GM12891 (cell line): ENCODE measurements at regions not wholly inside any gene's neighbourhood (a gene's known extent, or its start where the extent isn't known, plus 50 kb on each side); places are given as distances from the start of the nearest gene placed in this dataset.
A peak's percentile ranks its signal among the peaks of the same experiment; 100 is the strongest.

Experiments used
- DNase-seq: peaks from one replicate; pipeline ENCODE4 v3.0.0; 2011; ENCODE audit warnings: low spot score; ENCODE audit not compliant: insufficient read length
- FAIRE-seq: peaks from 2 replicates; lab custom pipeline; 2011; peaks lifted over from hg19 to GRCh38; lab: Jason Lieb, UNC
- PAX5 ChIP-seq: IDR thresholded peaks from 2 replicates; pipeline ENCODE4 v1.6.1; 2011; ENCODE audit warnings: low read length, moderate library complexity, mild to moderate bottlenecking; ENCODE audit not compliant: insufficient read depth, severe bottlenecking
- POLR2A ChIP-seq: IDR thresholded peaks from 2 replicates; pipeline ENCODE4 v1.6.1; 2011; ENCODE audit warnings: low read depth, low read length, control low read depth
- POLR2AphosphoS5 ChIP-seq: IDR thresholded peaks from 2 replicates; pipeline ENCODE4 v1.6.1; 2011; ENCODE audit warnings: low read depth, low read length, control low read depth
- POU2F2 ChIP-seq: IDR thresholded peaks from 2 replicates; pipeline ENCODE4 v1.6.1; 2011; ENCODE audit warnings: low read depth, mild to moderate bottlenecking, control low read depth, low read length, moderate library complexity
- SPI1 ChIP-seq: IDR thresholded peaks from 2 replicates; pipeline ENCODE4 v1.6.1; 2011; ENCODE audit warnings: low read depth, low read length, control low read depth
- TAF1 ChIP-seq: IDR thresholded peaks from 2 replicates; pipeline ENCODE4 v1.6.1; 2011; ENCODE audit warnings: low read depth, low read length, control low read depth

GRCh38 chr12:13293096-13293495 is 96.6 kb downstream of the EMP1 start:
- TF ChIP-seq POU2F2 (no peak), TAF1 (no peak), PAX5 (no peak), SPI1 (no peak), POLR2AphosphoS5 (no peak), POLR2A (no peak)
- DNase-seq (no peak), FAIRE-seq (no peak)

GRCh38 chr12:13289653-13290289 is 93.2 kb downstream of the EMP1 start:
- no peak for FAIRE-seq
- TF ChIP-seq TAF1 (no peak), POLR2A (no peak)
- DNase-seq = no peak

GRCh38 chr12:13288937-13289652 is 92.6 kb downstream of the EMP1 start:
- TF ChIP-seq POLR2AphosphoS5 (no peak), POU2F2 (no peak), SPI1 (no peak), TAF1 (no peak), PAX5 (no peak), POLR2A (no peak)
- DNase-seq (no peak), FAIRE-seq (no peak)

GRCh38 chr12:13288501-13288900 is 92.0 kb downstream of the EMP1 start:
- no peak for DNase-seq
- no peak for FAIRE-seq
- no peak for TF ChIP-seq SPI1
- TF ChIP-seq POLR2AphosphoS5 = no peak
- TF ChIP-seq POU2F2 = no peak
- TF ChIP-seq PAX5 = no peak
- TF ChIP-seq TAF1 = no peak
- no peak for TF ChIP-seq POLR2A

- no peak for FAIRE-seq
- no peak for DNase-seq
- TF ChIP-seq POLR2A (no peak), POU2F2 (no peak), PAX5 (no peak), SPI1 (no peak), POLR2AphosphoS5 (no peak), TAF1 (no peak)
These were observed 87.3 kb downstream of the EMP1 start for GRCh38 chr12:13283867-13284266.

- DNase-seq (no peak), FAIRE-seq (no peak)
- TF ChIP-seq PAX5 (no peak), POLR2AphosphoS5 (no peak), POLR2A (no peak), TAF1 (no peak), SPI1 (no peak)
These were observed 86.3 kb downstream of the EMP1 start for GRCh38 chr12:13282861-13283260.

- peak; percentile 60 for DNase-seq
- TF ChIP-seq POLR2A = no peak
- no peak for TF ChIP-seq POU2F2
- no peak for TF ChIP-seq PAX5
- no peak for TF ChIP-seq SPI1
- TF ChIP-seq TAF1 = no peak
These were observed 81.8 kb downstream of the EMP1 start for GRCh38 chr12:13278249-13278787.

GRCh38 chr12:13277293-13277692 is 80.8 kb downstream of the EMP1 start:
- FAIRE-seq (no peak), DNase-seq (no peak)
- TF ChIP-seq POLR2A (no peak), PAX5 (no peak), POU2F2 (no peak), TAF1 (no peak), SPI1 (no peak), POLR2AphosphoS5 (no peak)

More at GRCh38 chr12:13278249-13278787, 81.8 kb downstream of the EMP1 start:
- FAIRE-seq = no peak

GRCh38 chr12:13275241-13276085 is 78.9 kb downstream of the EMP1 start:
- DNase-seq (no peak), FAIRE-seq (no peak)
- TF ChIP-seq POLR2A (no peak), PAX5 (no peak), POLR2AphosphoS5 (no peak), TAF1 (no peak), SPI1 (no peak), POU2F2 (no peak)
